GM19023 (cell line): ENCODE measurements at regions not wholly inside any gene's neighbourhood (a gene's known extent, or its start where the extent isn't known, plus 50 kb on each side); places are given as distances from the start of the nearest gene placed in this dataset.
A peak's percentile ranks its signal among the peaks of the same experiment; 100 is the strongest.
"Not testable (repeated sequence)": the region's sequence is repeated elsewhere in the genome, so short reads cannot be mapped to it uniquely, and the experiment has no call there.

Source experiments
- ATAC-seq: cut with Tn5 transposase; IDR thresholded peaks from one replicate; pipeline ENCODE4 v1.9.1; 2021; ENCODE audit warnings: mild to moderate bottlenecking, moderate library complexity; ENCODE audit not compliant: unreplicated experiment

- no peak for ATAC-seq
These were observed 475.6 kb upstream of the SYNCRIP start for GRCh38 chr6:86118271-86118670.

GRCh38 chr6:86107985-86108384, 465.3 kb upstream of the SYNCRIP start:
- no peak for ATAC-seq

- no peak for ATAC-seq
These were observed 445.3 kb upstream of the SYNCRIP start for GRCh38 chr6:86087954-86088353.

- ATAC-seq, result no peak
These were observed 437.3 kb upstream of the SYNCRIP start for GRCh38 chr6:86079938-86080337.

GRCh38 chr6:86070151-86070550, 427.5 kb upstream of the SYNCRIP start:
- ATAC-seq, result no peak

- not testable (repeated sequence) for ATAC-seq
These were observed 422.3 kb upstream of the SYNCRIP start for GRCh38 chr6:86065002-86065401.

- not testable (repeated sequence) for ATAC-seq
These were observed 414.8 kb upstream of the SYNCRIP start for GRCh38 chr6:86057293-86057980.

GRCh38 chr6:86045038-86045437, 402.4 kb upstream of the SYNCRIP start:
- no peak for ATAC-seq

GRCh38 chr6:86042214-86042613, 399.5 kb upstream of the SYNCRIP start:
- ATAC-seq, result no peak

GRCh38 chr6:86031713-86032112, 389.0 kb upstream of the SYNCRIP start:
- ATAC-seq, result no peak

- no peak for ATAC-seq
These were observed 388.2 kb upstream of the SYNCRIP start for GRCh38 chr6:86030875-86031274.

GRCh38 chr6:86028776-86029175, 386.1 kb upstream of the SYNCRIP start:
- no peak for ATAC-seq

- not testable (repeated sequence) for ATAC-seq
These were observed 384.2 kb upstream of the SYNCRIP start for GRCh38 chr6:86026890-86027289.

GRCh38 chr6:86017236-86017635, 374.6 kb upstream of the SYNCRIP start:
- peak; percentile 79 for ATAC-seq

GRCh38 chr6:86016567-86016966, 373.9 kb upstream of the SYNCRIP start:
- no peak for ATAC-seq

GRCh38 chr6:86016077-86016476, 373.4 kb upstream of the SYNCRIP start:
- ATAC-seq, result no peak

- ATAC-seq, result not testable (repeated sequence)
These were observed 370.3 kb upstream of the SYNCRIP start for GRCh38 chr6:86012991-86013390.

GRCh38 chr6:86010915-86011786, 368.5 kb upstream of the SYNCRIP start:
- no peak for ATAC-seq

GRCh38 chr6:85997206-85997605, 354.5 kb upstream of the SYNCRIP start:
- peak; percentile 60 for ATAC-seq

- no peak for ATAC-seq
These were observed 353.3 kb upstream of the SYNCRIP start for GRCh38 chr6:85996034-85996375.

- no peak for ATAC-seq
These were observed 352.8 kb upstream of the SYNCRIP start for GRCh38 chr6:85995339-85996033.

GRCh38 chr6:85986681-85987080, 344.0 kb upstream of the SYNCRIP start:
- ATAC-seq, result no peak
